Tibial artery (tissue), 4 donors: ENCODE measurements at regions not wholly inside any gene's neighbourhood (a gene's known extent, or its start where the extent isn't known, plus 50 kb on each side); places are given as distances from the start of the nearest gene placed in this dataset.
A peak's percentile ranks its signal among the peaks of the same experiment; 100 is the strongest.
"Not testable (repeated sequence)": the region's sequence is repeated elsewhere in the genome, so short reads cannot be mapped to it uniquely, and the experiment has no call there.

Experiments used
- DNase-seq, 2 donors: peaks; one replicate each; pipeline ENCODE4 v3.0.0-alpha.2; 2019
- H3K27ac ChIP-seq, 2 donors: fragments of 200-600 bp; sonication (generic) in 1 of 2; 1 replicate in 1 of 2; 2 replicates in 1 of 2; pipeline ENCODE4 v1.5.1; 2018 to 2019; ENCODE audit warnings: mild to moderate bottlenecking in 1 of 2
- H3K27me3 ChIP-seq, 2 donors: fragments of 200-600 bp; sonication (generic) in 1 of 2; one replicate each; pipeline versions ENCODE4 v1.5.1 to v1.6.0; 2016 to 2019
- H3K36me3 ChIP-seq, 3 donors: fragments of 200-600 bp; sonication (generic) in 2 of 3; one replicate each; pipeline ENCODE4 v1.5.1; 2016 to 2019; ENCODE audit warnings: mild to moderate bottlenecking in 2 of 3
- H3K4me1 ChIP-seq, 4 donors: fragments of 200-600 bp; sonication (generic) in 2 of 4; 1 replicate in 3 of 4; 2 replicates in 1 of 4; pipeline ENCODE4 v1.5.1; 2016 to 2019
- H3K4me3 ChIP-seq, 2 donors: fragments of 200-600 bp; sonication (generic) in 1 of 2; 1 replicate in 1 of 2; 2 replicates in 1 of 2; pipeline ENCODE4 v1.5.1; 2018 to 2019; ENCODE audit warnings: mild to moderate bottlenecking in 2 of 2
- H3K9me3 ChIP-seq, 3 donors: fragments of 200-600 bp; sonication (generic) in 1 of 3; one replicate each; pipeline ENCODE4 v1.5.1; 2016 to 2019
- CTCF ChIP-seq, 2 experiments: fragments of 200-600 bp in 1 of 2; fragments of 450-650 bp in 1 of 2; IDR thresholded peaks; one replicate each; pipeline ENCODE4 v1.5.1; 2017 to 2019; ENCODE audit warnings: antibody characterized with exemption in 2 of 2, mild to moderate bottlenecking in 1 of 2, moderate library complexity in 1 of 2
- intact Hi-C: fragments of 100-400 bp; cut with DNase I; formaldehyde crosslinking; loops from one replicate; pipeline ENCODE4 v1.15.0; 2023; ENCODE audit warnings: low total_unique reads

- TF ChIP-seq CTCF (IDR thresholded peaks at IDR 0.05) = no peak
- no peak for DNase-seq
- peaks cover 0 to 7% (median 0%) of the 10 kb centered on the region in 4 donors for H3K4me1 ChIP-seq
- no peaks in the 10 kb centered on the region for H3K9me3 ChIP-seq
- intact Hi-C loops = no loop called here
- H3K27ac ChIP-seq = no peak overlapping the region
- H3K4me3 ChIP-seq = peak overlapping the region; percentile 4 to 8
- H3K36me3 ChIP-seq = no peaks in the 10 kb centered on the region
- no peaks in the 10 kb centered on the region for H3K27me3 ChIP-seq
Measured at GRCh38 chr2:32874931-32875330, 71.8 kb upstream of the LTBP1 start.

- no peak for DNase-seq
- Histone ChIP-seq H3K4me1 (peaks cover 0 to 7% (median 0%) of the 10 kb centered on the region in 4 donors), H3K27me3 (no peaks in the 10 kb centered on the region), H3K36me3 (no peaks in the 10 kb centered on the region), H3K4me3 (no peak overlapping the region), H3K27ac (no peak overlapping the region), H3K9me3 (no peaks in the 10 kb centered on the region)
- intact Hi-C loops = no loop called here
- no peak for TF ChIP-seq CTCF (IDR thresholded peaks at IDR 0.05)
Measured at GRCh38 chr2:32877587-32878510, 68.9 kb upstream of the LTBP1 start.

- H3K27ac ChIP-seq, intact Hi-C loops, DNase-seq, H3K4me3 ChIP-seq, H3K36me3 ChIP-seq, H3K27me3 ChIP-seq, H3K4me1 ChIP-seq, H3K9me3 ChIP-seq: not testable (repeated sequence)
Measured at GRCh38 chr2:32879943-32880342, 66.8 kb upstream of the LTBP1 start.

- DNase-seq = no peak
- no peaks in the 10 kb centered on the region for H3K36me3 ChIP-seq
- no peak overlapping the region for H3K4me3 ChIP-seq
- no peaks in the 10 kb centered on the region for H3K27me3 ChIP-seq
- no peak overlapping the region for H3K27ac ChIP-seq
- peaks cover 0 to under 1% (median 0%) of the 10 kb centered on the region in 4 donors for H3K4me1 ChIP-seq
- intact Hi-C loops = no loop called here
- no peaks in the 10 kb centered on the region for H3K9me3 ChIP-seq
- no peak for TF ChIP-seq CTCF (IDR thresholded peaks at IDR 0.05)
Measured at GRCh38 chr2:32882816-32883810, 63.6 kb upstream of the LTBP1 start.

- intact Hi-C loops = no loop called here
- H3K4me3 ChIP-seq = no peak overlapping the region
- no peak for DNase-seq
- H3K9me3 ChIP-seq = no peaks in the 10 kb centered on the region
- no peaks in the 10 kb centered on the region for H3K4me1 ChIP-seq
- no peaks in the 10 kb centered on the region for H3K36me3 ChIP-seq
- H3K27me3 ChIP-seq = no peaks in the 10 kb centered on the region
- H3K27ac ChIP-seq = no peak overlapping the region
- TF ChIP-seq CTCF (IDR thresholded peaks at IDR 0.05) = no peak
Measured at GRCh38 chr2:32884346-32884745, 62.4 kb upstream of the LTBP1 start.

- H3K9me3 ChIP-seq, H3K4me1 ChIP-seq, H3K27me3 ChIP-seq, DNase-seq, H3K27ac ChIP-seq, intact Hi-C loops, H3K4me3 ChIP-seq, H3K36me3 ChIP-seq: not testable (repeated sequence)
Measured at GRCh38 chr2:32886397-32887055, 60.2 kb upstream of the LTBP1 start.
